ENCODE measurements at regions not wholly inside any gene's neighbourhood (a gene's known extent, or its start where the extent isn't known, plus 50 kb on each side); places are given as distances from the start of the nearest gene placed in this dataset.

GRCh38 chr7:106553446-106553836, 107.5 kb downstream of the CCDC71L start:
- in situ Hi-C loops (cut with MboI; ENCODE audit: low pct_unique_long_range_greater_than_20kb, low sequenced_read_pairs, unreplicated experiment): loop anchor here (25.0 kb wide), 1 partner anchor 184 kb away; no protein-coding TSS in a partner anchor
- DNase-seq (ENCODE audit: low spot score): no peak
- no peak for TF ChIP-seq CTCF (IDR thresholded peaks at IDR 0.05; ENCODE audit: extremely low read depth, insufficient read depth, missing control alignments)

- no peak for TF ChIP-seq CTCF (IDR thresholded peaks at IDR 0.05; ENCODE audit: extremely low read depth, insufficient read depth, missing control alignments)
- peak; percentile 74 for DNase-seq (ENCODE audit: low spot score)
- in situ Hi-C loops (cut with MboI; ENCODE audit: low pct_unique_long_range_greater_than_20kb, low sequenced_read_pairs, unreplicated experiment): loop anchor here (25.0 kb wide), 1 partner anchor 184 kb away; no protein-coding TSS in a partner anchor
Measured at GRCh38 chr7:106552645-106553445, 108.1 kb downstream of the CCDC71L start.

GRCh38 chr7:106551936-106552335, 109.0 kb downstream of the CCDC71L start:
- TF ChIP-seq CTCF (IDR thresholded peaks at IDR 0.05; ENCODE audit: extremely low read depth, insufficient read depth, missing control alignments): no peak
- DNase-seq (ENCODE audit: low spot score): no peak
- in situ Hi-C loops (cut with MboI; ENCODE audit: low pct_unique_long_range_greater_than_20kb, low sequenced_read_pairs, unreplicated experiment): loop anchor here (25.0 kb wide), 1 partner anchor 185 kb away; no protein-coding TSS in a partner anchor

GRCh38 chr7:106548491-106548890, 112.5 kb downstream of the CCDC71L start:
- DNase-seq (ENCODE audit: low spot score): no peak
- in situ Hi-C loops (cut with MboI; ENCODE audit: low pct_unique_long_range_greater_than_20kb, low sequenced_read_pairs, unreplicated experiment): no loop called here
- TF ChIP-seq CTCF (IDR thresholded peaks at IDR 0.05; ENCODE audit: extremely low read depth, insufficient read depth, missing control alignments): no peak

- no peak for DNase-seq (ENCODE audit: low spot score)
- in situ Hi-C loops (cut with MboI; ENCODE audit: low pct_unique_long_range_greater_than_20kb, low sequenced_read_pairs, unreplicated experiment): no loop called here
- TF ChIP-seq CTCF (IDR thresholded peaks at IDR 0.05; ENCODE audit: extremely low read depth, insufficient read depth, missing control alignments): no peak
Measured at GRCh38 chr7:106545275-106545674, 115.7 kb downstream of the CCDC71L start.

GRCh38 chr7:106543221-106543757, 117.7 kb downstream of the CCDC71L start:
- in situ Hi-C loops (cut with MboI; ENCODE audit: low pct_unique_long_range_greater_than_20kb, low sequenced_read_pairs, unreplicated experiment): no loop called here
- TF ChIP-seq CTCF (IDR thresholded peaks at IDR 0.05; ENCODE audit: extremely low read depth, insufficient read depth, missing control alignments): no peak
- no peak for DNase-seq (ENCODE audit: low spot score)
